OCI-M2 (cell line): ENCODE measurements at regions not wholly inside any gene's neighbourhood (a gene's known extent, or its start where the extent isn't known, plus 50 kb on each side); places are given as distances from the start of the nearest gene placed in this dataset.
"Not testable (repeated sequence)": the region's sequence is repeated elsewhere in the genome, so short reads cannot be mapped to it uniquely, and the experiment has no call there.

Experiments used
- DNase-seq: peaks from one replicate; lab custom pipeline; 2025; ENCODE audit not compliant: unreplicated experiment; lab: John Stamatoyannopoulos, UW

DNA sequence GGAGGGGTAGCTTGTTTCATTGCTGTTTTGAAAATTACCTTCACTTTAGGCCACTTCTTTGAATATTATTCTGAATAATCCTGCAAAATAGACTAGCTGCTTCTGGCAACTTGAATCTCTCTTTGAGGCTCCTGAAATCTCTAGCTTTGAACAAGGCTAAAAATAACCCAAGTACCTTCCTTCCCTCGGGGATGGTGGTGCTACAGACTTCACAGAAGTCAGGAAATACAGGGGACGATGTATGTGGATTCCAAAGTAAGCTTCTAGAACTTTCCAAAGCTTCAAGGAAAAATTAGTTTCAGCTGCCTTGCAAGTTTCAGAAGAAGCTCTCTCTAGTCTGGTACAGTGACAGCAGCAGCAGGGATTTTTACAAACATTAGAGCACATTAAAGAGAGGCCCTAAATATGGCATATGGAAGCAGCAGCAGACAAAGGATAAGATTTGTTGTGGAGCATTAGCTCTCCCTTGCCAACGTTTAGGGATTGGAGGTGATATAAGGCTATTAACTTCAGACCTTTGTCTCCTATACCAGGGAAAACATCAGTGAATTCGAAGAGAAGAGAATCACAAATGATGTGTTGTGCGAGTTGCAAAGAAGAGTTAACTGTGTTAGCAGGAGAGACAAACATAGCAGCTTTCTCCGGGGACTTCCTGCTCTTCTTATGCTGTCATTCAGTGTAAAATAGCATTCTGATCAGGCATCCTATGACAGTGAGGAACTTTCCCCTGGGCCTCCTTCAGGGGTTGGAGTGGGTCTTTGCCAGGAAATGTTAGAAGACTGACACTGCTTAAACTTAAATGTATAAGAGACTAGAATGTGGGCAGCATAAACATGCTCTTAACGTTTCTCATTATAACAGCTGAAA lies 783.0 kb upstream of the ARPP21 start:
- no peak for DNase-seq

DNA sequence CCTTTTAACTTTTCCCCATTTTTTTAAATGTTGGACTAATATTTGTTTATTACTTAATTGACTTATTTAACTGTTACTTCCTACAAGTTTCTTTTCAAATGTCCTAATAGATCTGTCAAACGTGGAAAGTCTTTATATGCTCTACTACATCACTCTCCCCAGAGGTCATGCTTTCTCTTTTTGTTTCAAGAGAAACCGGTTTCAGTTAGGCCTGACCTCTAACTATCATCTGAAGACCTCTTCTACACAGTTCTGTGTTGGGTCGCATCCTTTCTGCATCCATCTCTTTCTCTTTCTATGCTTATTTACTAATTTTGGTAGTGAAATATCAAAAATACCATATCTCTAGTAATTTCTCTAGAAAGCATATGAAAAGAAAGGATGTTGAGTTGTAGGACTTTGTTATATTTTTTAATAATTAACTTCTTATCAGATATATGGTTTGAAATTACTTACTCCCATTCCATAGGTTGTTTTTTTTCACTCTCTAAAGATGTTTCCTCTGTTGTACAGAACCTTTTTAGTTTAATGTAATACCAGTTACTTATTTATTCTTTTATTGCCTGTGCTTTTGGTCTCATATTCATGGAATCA lies 781.2 kb upstream of the ARPP21 start:
- DNase-seq, result no peak

- no peak for DNase-seq
These were observed 779.6 kb upstream of the ARPP21 start for GRCh38 chr3:34859746-34860145.

GRCh38 chr3:34862456-34862855 lies 776.9 kb upstream of the ARPP21 start:
- DNase-seq, result no peak

- no peak for DNase-seq
These were observed 775.8 kb upstream of the ARPP21 start for GRCh38 chr3:34863485-34863884.

GRCh38 chr3:34864011-34864410 lies 775.3 kb upstream of the ARPP21 start:
- DNase-seq, result no peak

DNA sequence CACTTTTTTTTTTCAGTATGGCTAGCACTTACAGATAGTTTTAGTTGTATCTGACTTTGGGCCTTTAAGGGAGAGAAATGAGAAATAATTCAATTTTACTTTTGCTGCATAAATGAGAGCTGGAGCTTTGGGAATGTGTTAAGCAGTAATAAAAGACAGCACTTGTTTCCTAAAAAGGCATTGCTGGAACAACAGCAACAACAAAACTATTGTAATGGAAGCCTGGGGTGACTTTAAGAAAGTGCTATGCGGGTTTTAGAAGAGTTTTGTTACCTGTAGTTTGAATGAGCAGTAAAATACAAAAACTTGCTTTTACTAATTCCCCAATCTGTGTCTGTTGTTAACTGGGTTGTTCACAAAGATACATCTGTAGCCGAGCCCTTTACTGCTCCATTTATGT lies 774.0 kb upstream of the ARPP21 start:
- DNase-seq, result no peak

GRCh38 chr3:34868935-34869334 lies 770.4 kb upstream of the ARPP21 start:
- DNase-seq, result no peak

DNA sequence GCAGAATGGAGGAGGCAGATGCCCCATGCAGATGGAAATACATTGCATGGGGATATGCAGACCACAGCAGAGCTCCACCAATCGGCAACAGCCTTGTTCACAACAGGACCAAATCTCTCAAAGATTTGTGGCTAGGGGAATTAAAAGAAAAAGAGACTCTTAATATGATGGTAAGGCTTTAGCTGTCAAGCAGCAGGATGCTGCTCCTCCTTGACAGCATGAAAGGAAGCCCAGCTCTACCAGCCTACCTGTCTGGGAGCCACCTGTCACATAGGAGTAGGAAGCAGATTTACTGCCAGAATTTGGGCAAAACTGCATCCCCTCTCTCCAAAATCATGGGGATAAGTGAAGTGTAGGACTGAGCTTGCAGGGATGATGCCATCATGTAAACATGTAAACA lies 769.6 kb upstream of the ARPP21 start:
- DNase-seq, result no peak

GRCh38 chr3:34872406-34872805 lies 766.9 kb upstream of the ARPP21 start:
- no peak for DNase-seq

DNA sequence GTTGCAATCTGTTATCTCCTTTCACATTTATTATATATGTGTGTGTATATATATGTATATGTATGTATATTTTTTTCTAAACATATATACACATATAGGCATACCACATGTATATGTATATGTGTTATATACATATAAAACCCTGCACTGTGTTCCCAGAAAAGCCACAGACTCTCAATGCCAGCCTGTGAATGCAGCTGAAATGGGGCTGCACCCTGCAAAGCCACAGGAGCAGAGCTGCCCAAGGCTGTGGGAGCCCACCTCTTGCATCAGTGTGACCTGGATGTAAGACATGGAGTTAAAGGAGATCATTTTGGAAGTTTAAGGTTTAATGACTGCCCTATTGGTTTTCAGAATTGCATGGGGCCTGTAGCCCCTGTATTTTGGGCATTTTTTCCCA lies 762.3 kb upstream of the ARPP21 start:
- DNase-seq, result no peak

DNA sequence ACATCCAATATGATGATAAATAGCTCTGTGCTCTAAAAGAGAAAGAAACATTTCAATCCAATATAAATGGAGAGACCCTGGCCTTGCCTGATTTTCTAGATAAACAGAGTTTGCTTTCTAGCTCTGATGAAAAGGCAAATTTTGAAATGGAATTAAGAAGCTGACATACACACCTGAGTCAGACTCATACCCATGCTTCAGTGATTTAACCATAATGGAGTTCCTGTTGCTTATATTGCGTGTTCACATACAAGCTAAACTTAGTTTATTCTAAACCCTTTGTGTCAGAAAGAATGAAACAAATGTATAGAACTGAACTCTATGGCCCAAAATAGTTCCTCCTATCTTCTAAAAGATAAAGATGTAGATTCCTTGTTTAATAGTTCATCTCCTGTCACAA lies 760.8 kb upstream of the ARPP21 start:
- DNase-seq, result no peak

DNA sequence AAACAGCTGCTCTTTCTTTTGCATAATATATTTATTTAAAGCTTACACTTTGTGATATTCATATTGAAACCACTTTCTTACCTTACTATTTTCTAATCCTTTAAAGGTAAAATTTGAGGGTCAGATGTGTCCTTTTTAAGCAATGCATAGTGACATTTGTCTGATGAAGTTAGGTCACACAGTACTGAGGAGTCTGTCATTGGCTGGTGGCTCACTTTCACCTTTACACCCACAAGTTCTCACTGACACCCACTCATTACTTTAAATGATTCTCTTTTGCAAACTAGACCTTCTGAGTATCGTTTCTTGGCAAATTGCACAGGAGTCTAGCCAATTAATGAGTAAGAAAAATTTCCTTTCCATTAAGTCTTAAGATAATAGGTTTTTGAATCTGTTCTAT lies 758.3 kb upstream of the ARPP21 start:
- no peak for DNase-seq

DNA sequence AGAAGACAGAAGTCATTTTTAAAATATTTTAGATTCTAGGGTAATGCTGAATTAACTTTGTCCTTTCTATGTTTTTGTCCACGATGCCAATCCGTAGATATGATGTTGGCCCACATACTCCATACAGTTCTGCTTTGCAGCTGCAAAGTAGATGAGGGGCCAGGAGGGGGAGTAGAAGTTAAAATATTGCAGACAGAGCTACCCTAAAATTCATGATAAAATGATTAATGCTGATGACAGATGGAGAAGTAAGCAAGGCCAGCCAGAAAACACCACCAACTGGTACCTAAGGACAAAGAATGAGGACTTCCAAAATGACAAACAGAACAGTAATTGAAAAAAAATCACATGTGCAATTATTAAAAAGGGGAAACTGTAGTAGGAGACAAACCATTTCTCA lies 756.6 kb upstream of the ARPP21 start:
- no peak for DNase-seq

- no peak for DNase-seq
These were observed 755.3 kb upstream of the ARPP21 start for GRCh38 chr3:34884007-34884406.

- DNase-seq, result no peak
These were observed 752.9 kb upstream of the ARPP21 start for GRCh38 chr3:34886443-34886842.

DNA sequence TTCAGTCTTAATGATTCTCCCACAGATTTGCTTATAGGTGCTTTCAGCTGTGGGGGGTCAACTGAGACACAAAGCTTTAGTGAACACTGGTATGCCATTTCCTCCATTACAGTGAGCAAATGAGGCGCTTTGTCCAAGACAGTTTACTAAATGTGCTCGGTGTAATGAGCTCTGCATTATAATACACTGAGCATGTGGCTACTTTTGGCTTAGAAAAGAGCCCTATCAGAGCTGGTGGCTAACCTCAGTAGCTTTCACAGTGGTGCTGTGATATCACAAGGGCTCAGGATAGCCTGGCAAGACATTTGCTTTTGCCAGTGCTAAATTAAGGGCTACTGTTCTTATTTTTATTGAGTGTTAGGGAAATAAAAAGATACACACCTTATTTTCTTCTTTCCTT lies 749.7 kb upstream of the ARPP21 start:
- no peak for DNase-seq

DNA sequence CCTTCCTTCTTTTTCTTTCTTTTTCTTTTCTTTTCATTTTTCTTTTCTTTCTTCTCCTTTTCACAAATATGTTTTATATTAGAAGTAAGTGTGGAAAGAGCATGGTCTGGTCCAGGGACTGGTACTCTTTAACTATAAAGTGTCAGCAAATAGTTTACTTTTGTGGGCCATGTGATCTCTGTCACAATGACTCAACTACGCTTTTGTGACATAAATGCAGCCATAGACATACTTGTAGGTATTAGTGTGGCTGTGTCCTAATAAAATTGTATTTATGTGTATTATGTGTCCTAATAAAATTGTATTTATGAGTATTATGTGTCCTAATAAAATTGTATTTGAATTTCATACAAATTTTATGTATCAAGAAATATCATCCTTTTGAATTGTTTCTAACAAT lies 749.1 kb upstream of the ARPP21 start:
- no peak for DNase-seq

DNA sequence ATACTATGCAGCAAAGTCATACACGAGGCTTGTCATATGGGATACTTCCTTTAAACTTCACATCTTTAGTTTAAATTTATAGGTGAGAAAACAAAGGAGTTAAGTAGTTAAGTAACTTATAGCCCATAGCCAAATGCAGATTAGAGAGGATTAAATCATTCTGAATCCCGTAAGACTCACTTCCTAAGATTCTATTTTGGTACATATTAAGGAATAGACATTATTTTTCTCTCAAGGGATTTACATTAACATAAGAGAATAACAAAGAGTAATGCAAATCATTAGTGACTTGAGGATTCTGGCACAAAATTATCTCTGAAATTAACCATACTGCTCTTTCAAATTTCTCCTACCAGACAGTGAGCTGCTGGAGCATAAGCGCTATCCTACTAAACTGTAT lies 747.4 kb upstream of the ARPP21 start:
- DNase-seq, result no peak

GRCh38 chr3:34895841-34896240 lies 743.5 kb upstream of the ARPP21 start:
- no peak for DNase-seq

DNA sequence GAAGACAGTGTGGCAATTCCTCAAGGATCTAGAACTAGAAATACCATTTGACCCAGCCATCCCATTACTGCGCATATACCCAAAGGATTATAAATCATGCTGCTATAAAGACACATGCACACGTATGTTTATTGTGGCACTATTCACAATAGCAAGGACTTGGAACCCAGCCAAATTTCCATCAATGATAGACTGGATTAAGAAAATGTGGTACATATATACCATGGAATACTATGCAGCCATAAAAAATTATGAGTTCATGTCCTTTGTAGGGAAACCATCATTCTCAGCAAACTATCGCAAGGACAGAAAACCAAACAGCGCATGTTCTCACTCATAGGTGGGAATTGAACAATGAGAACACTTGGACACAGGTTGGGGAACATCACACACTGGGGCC lies 729.6 kb upstream of the ARPP21 start:
- DNase-seq, result not testable (repeated sequence)

- DNase-seq, result no peak
These were observed 720.3 kb upstream of the ARPP21 start for GRCh38 chr3:34919025-34919424.

- no peak for DNase-seq
These were observed 718.5 kb upstream of the ARPP21 start for GRCh38 chr3:34920806-34921205.
